D721Med (cell line): ENCODE measurements at regions not wholly inside any gene's neighbourhood (a gene's known extent, or its start where the extent isn't known, plus 50 kb on each side); places are given as distances from the start of the nearest gene placed in this dataset.
A peak's percentile ranks its signal among the peaks of the same experiment; 100 is the strongest.

Experiments used
- DNase-seq: peaks from one replicate; pipeline ENCODE4 v3.0.0; 2011; ENCODE audit warnings: low spot score; ENCODE audit not compliant: insufficient read length
- FAIRE-seq: peaks from 2 replicates; lab custom pipeline; 2011; peaks lifted over from hg19 to GRCh38; lab: Jason Lieb, UNC
- CTCF ChIP-seq: IDR thresholded peaks from 2 replicates; pipeline ENCODE4 v1.5.1; 2012; ENCODE audit warnings: mild to moderate bottlenecking, control low read depth; ENCODE audit not compliant: insufficient read depth; ENCODE audit errors: missing control alignments

- no peak for FAIRE-seq
These were observed 268.0 kb downstream of the MSRB3 start for GRCh38 chr12:65546528-65546927.

GRCh38 chr12:65556676-65557437 lies 267.4 kb upstream of the HMGA2 start:
- DNase-seq: peak; percentile 53
- no peak for FAIRE-seq
- TF ChIP-seq CTCF: peak; percentile 92

More at GRCh38 chr12:65546528-65546927, 268.0 kb downstream of the MSRB3 start:
- no peak for TF ChIP-seq CTCF
- no peak for DNase-seq

- DNase-seq (no peak), FAIRE-seq (no peak)
- TF ChIP-seq CTCF: no peak
These were observed 266.7 kb upstream of the HMGA2 start for GRCh38 chr12:65557438-65558181.

GRCh38 chr12:65560286-65560685 lies 264.0 kb upstream of the HMGA2 start:
- TF ChIP-seq CTCF: no peak
- DNase-seq: no peak
- FAIRE-seq: no peak

- no peak for TF ChIP-seq CTCF
- DNase-seq: no peak
- FAIRE-seq: no peak
These were observed 262.4 kb upstream of the HMGA2 start for GRCh38 chr12:65561798-65562382.

- TF ChIP-seq CTCF: no peak
- DNase-seq: no peak
- no peak for FAIRE-seq
These were observed 258.4 kb upstream of the HMGA2 start for GRCh38 chr12:65565601-65566560.
